GM12878 (cell line): ENCODE measurements at regions not wholly inside any gene's neighbourhood (a gene's known extent, or its start where the extent isn't known, plus 50 kb on each side); places are given as distances from the start of the nearest gene placed in this dataset.

Source experiments
- ATAC-seq: fragments of 200-7000 bp; cut with Tn5 transposase; 3 replicates; pipeline ENCODE4 v1.9.1; 2020; ENCODE audit warnings: mild to moderate bottlenecking, moderate library complexity
- BruUV-seq: library from RNA; stranded (reverse); fragments of 400-500 nt; replicated peaks from 2 replicates; lab custom pipeline; 2021; lab: Mats Ljungman, UMichigan
- CTCF ChIA-PET: fragments of 300-600 bp; sonication (Branson Sonifier 250); formaldehyde crosslinking; extraction: SDS; loops from one replicate; lab custom pipeline; 2021; ENCODE audit warnings: inconsistent platforms; lab: Yijun Ruan, JAX
- POLR2A ChIA-PET: fragments of 350-600 bp; formaldehyde crosslinking; extraction: SDS; loops from one replicate; lab custom pipeline; 2021; ENCODE audit warnings: inconsistent platforms; lab: Charles Lee
- RAD21 ChIA-PET: fragments of 300-600 bp; sonication (Branson Sonifier 250); formaldehyde crosslinking; loops from one replicate; lab custom pipeline; 2023; ENCODE audit warnings: antibody characterized with exemption; ENCODE audit not compliant: unreplicated experiment; lab: Charles Lee
- SMC1A ChIA-PET: fragments of 300-600 bp; sonication (Branson Sonifier 250); formaldehyde crosslinking; loops from one replicate; lab custom pipeline; 2023; ENCODE audit not compliant: unreplicated experiment, uncharacterized antibody; lab: Charles Lee
- DNase-seq: peaks from one replicate; pipeline ENCODE4 v3.0.0-alpha.2; 2011; ENCODE audit warnings: low read depth, low spot score
- FAIRE-seq: peaks from 3 replicates; lab custom pipeline; 2011; peaks lifted over from hg19 to GRCh38; lab: Jason Lieb, UNC
- H2AFZ ChIP-seq: 2 replicates; pipeline ENCODE4 v1.6.0; 2011; ENCODE audit warnings: low read depth, low read length, control low read depth; ENCODE audit not compliant: control insufficient read depth
- H3K27ac ChIP-seq: 2 replicates; pipeline ENCODE4 v1.5.1; 2011; ENCODE audit warnings: control low read depth; ENCODE audit not compliant: control insufficient read depth, insufficient read depth
- H3K27me3 ChIP-seq, 2 experiments: replicated peaks in 1 of 2; 2 replicates each; pipeline versions ENCODE4 v1.6.0 to v1.6.1; 2011; ENCODE audit warnings: low read length in 1 of 2; ENCODE audit not compliant: control insufficient read depth in 2 of 2, insufficient read depth in 2 of 2
- H3K36me3 ChIP-seq, 2 experiments: 2 replicates each; pipeline ENCODE4 v1.5.1; 2011; ENCODE audit warnings: low read length in 1 of 2; ENCODE audit not compliant: control insufficient read depth in 2 of 2, insufficient read depth in 2 of 2
- H3K4me1 ChIP-seq: 2 replicates; pipeline ENCODE4 v1.6.1; 2011; ENCODE audit warnings: mild to moderate bottlenecking, low read length, moderate library complexity, mixed read lengths; ENCODE audit not compliant: control insufficient read depth, insufficient read depth
- H3K4me2 ChIP-seq: 2 replicates; pipeline ENCODE4 v1.6.0; 2011; ENCODE audit warnings: control low read depth; ENCODE audit not compliant: control insufficient read depth, insufficient read depth
- H3K4me3 ChIP-seq: fragments of 200-600 bp; sonication (generic); 2 replicates; pipeline ENCODE4 v1.5.1; 2016
- H3K79me2 ChIP-seq: 2 replicates; pipeline ENCODE4 v1.6.0; 2011; ENCODE audit warnings: low read length; ENCODE audit not compliant: control insufficient read depth, insufficient read depth
- H3K9ac ChIP-seq: 2 replicates; pipeline ENCODE4 v1.8.0; 2011; ENCODE audit warnings: low read length, control low read depth, mixed read lengths; ENCODE audit not compliant: control insufficient read depth, insufficient read depth
- H3K9me3 ChIP-seq: replicated peaks from 3 replicates; pipeline ENCODE4 v1.5.1; 2011; ENCODE audit warnings: mild to moderate bottlenecking, low read length; ENCODE audit not compliant: control insufficient read depth, insufficient read depth
- H4K20me1 ChIP-seq: 2 replicates; pipeline ENCODE4 v1.6.0; 2011; ENCODE audit not compliant: control insufficient read depth, insufficient read depth
- ATF3 ChIP-seq: IDR thresholded peaks from 2 replicates; pipeline ENCODE4 v1.6.1; 2011; ENCODE audit warnings: low read depth, mild to moderate bottlenecking, low read length, moderate library complexity, borderline replicate concordance; ENCODE audit errors: extremely low read depth
- MXI1 ChIP-seq: fragments of 150-350 bp; IDR thresholded peaks from 2 replicates; pipeline ENCODE4 v1.6.1; 2011; ENCODE audit warnings: low read depth, mild to moderate bottlenecking, inconsistent platforms, low read length, improper control_type of control experiment
- PRDM15 ChIP-seq: fragments of 450-650 bp; formaldehyde crosslinking; IDR thresholded peaks from 2 replicates; pipeline ENCODE4 v1.4.0; 2020; ENCODE audit warnings: mild to moderate bottlenecking, moderate library complexity
- SREBF1 ChIP-seq: IDR thresholded peaks from 2 replicates; pipeline ENCODE4 v1.6.1; 2012; ENCODE audit warnings: mild to moderate bottlenecking, low read length
- in situ Hi-C: fragments of 300-500 bp; cut with MboI; formaldehyde crosslinking; loops from 9 replicates; pipeline ENCODE4 v1.14.3; 2018; ENCODE audit warnings: mixed read lengths
- intact Hi-C: fragments of 100-400 bp; cut with micrococcal nuclease; formaldehyde crosslinking; loops from one replicate; pipeline ENCODE4 v1.14.2; 2022; ENCODE audit not compliant: unreplicated experiment
- TF ChIP-seq, protein P1 (sequence below): fragments of 450-650 bp; IDR thresholded peaks from 2 replicates; pipeline ENCODE4 v1.6.1; 2016; ENCODE audit warnings: mild to moderate bottlenecking

GRCh38 chr10:128230401-128230800 lies 104.2 kb upstream of the MKI67 start:
- TF ChIP-seq SREBF1 (no peak), MXI1 (no peak), ATF3 (no peak), PRDM15 (CRISPR knock-in tag) (no peak)
- TF ChIP-seq, protein P1, sequence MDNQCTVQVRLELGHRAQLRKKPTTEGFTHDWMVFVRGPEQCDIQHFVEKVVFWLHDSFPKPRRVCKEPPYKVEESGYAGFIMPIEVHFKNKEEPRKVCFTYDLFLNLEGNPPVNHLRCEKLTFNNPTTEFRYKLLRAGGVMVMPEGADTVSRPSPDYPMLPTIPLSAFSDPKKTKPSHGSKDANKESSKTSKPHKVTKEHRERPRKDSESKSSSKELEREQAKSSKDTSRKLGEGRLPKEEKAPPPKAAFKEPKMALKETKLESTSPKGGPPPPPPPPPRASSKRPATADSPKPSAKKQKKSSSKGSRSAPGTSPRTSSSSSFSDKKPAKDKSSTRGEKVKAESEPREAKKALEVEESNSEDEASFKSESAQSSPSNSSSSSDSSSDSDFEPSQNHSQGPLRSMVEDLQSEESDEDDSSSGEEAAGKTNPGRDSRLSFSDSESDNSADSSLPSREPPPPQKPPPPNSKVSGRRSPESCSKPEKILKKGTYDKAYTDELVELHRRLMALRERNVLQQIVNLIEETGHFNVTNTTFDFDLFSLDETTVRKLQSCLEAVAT = no peak
- no peak for DNase-seq
- no peaks in the 10 kb centered on the region for H3K27me3 ChIP-seq
- H3K4me2 ChIP-seq = no peak overlapping the region
- H3K9ac ChIP-seq = no peak overlapping the region
- no peaks in the 10 kb centered on the region for H4K20me1 ChIP-seq
- intact Hi-C loops (no loop called here), in situ Hi-C loops (no loop called here)
- no peak overlapping the region for H2AFZ ChIP-seq
- H3K36me3 ChIP-seq = no peaks in the 10 kb centered on the region
- no peaks in the 10 kb centered on the region for H3K79me2 ChIP-seq
- H3K4me1 ChIP-seq = no peaks in the 10 kb centered on the region
- ATAC-seq = no peak
- ChIA-PET POLR2A (no interaction called here), CTCF (no interaction called here), RAD21 (no interaction called here), SMC1A (no interaction called here)
- no TSS peak for BruUV-seq
- no peaks in the 10 kb centered on the region; the same call in 2 of the 3 replicates for H3K9me3 ChIP-seq
- no peak overlapping the region for H3K27ac ChIP-seq
- no peak overlapping the region for H3K4me3 ChIP-seq
- FAIRE-seq = no peak
